GM19035 (cell line): ENCODE measurements at regions not wholly inside any gene's neighbourhood (a gene's known extent, or its start where the extent isn't known, plus 50 kb on each side); places are given as distances from the start of the nearest gene placed in this dataset.

Source experiments
- ATAC-seq: cut with Tn5 transposase; IDR thresholded peaks from one replicate; pipeline ENCODE4 v1.9.1; 2021; ENCODE audit not compliant: unreplicated experiment

- ATAC-seq = no peak
These were observed 211.4 kb upstream of the GYPC start for GRCh38 chr2:126444512-126444911.

GRCh38 chr2:126446106-126446695 lies 209.8 kb upstream of the GYPC start:
- no peak for ATAC-seq

- ATAC-seq = no peak
These were observed 207.3 kb upstream of the GYPC start for GRCh38 chr2:126448611-126449010.

GRCh38 chr2:126449677-126450076 lies 206.3 kb upstream of the GYPC start:
- peak; percentile 89 for ATAC-seq

- ATAC-seq = no peak
These were observed 191.9 kb upstream of the GYPC start for GRCh38 chr2:126463892-126464674.

GRCh38 chr2:126467367-126468054 lies 188.4 kb upstream of the GYPC start:
- ATAC-seq = peak; percentile 84

- no peak for ATAC-seq
These were observed 180.9 kb upstream of the GYPC start for GRCh38 chr2:126475031-126475430.

- no peak for ATAC-seq
These were observed 179.3 kb upstream of the GYPC start for GRCh38 chr2:126476691-126477090.

- no peak for ATAC-seq
These were observed 175.9 kb upstream of the GYPC start for GRCh38 chr2:126480033-126480432.

GRCh38 chr2:126482582-126483464 lies 173.1 kb upstream of the GYPC start:
- peak; percentile 55 for ATAC-seq

GRCh38 chr2:126494593-126494992 lies 161.4 kb upstream of the GYPC start:
- no peak for ATAC-seq

GRCh38 chr2:126495189-126495588 lies 160.8 kb upstream of the GYPC start:
- ATAC-seq = no peak

GRCh38 chr2:126496493-126496892 lies 159.5 kb upstream of the GYPC start:
- peak; percentile 94 for ATAC-seq

- no peak for ATAC-seq
These were observed 152.5 kb upstream of the GYPC start for GRCh38 chr2:126503476-126503875.

GRCh38 chr2:126504949-126505348 lies 151.0 kb upstream of the GYPC start:
- ATAC-seq = no peak

GRCh38 chr2:126506786-126507185 lies 149.2 kb upstream of the GYPC start:
- ATAC-seq = no peak

- no peak for ATAC-seq
These were observed 148.5 kb upstream of the GYPC start for GRCh38 chr2:126507425-126507911.

GRCh38 chr2:126510356-126510755 lies 145.6 kb upstream of the GYPC start:
- ATAC-seq = no peak

GRCh38 chr2:126510960-126511359 lies 145.0 kb upstream of the GYPC start:
- no peak for ATAC-seq

- no peak for ATAC-seq
These were observed 143.9 kb upstream of the GYPC start for GRCh38 chr2:126512026-126512425.

GRCh38 chr2:126513033-126513432 lies 142.9 kb upstream of the GYPC start:
- ATAC-seq = no peak
